ENCODE measurements at regions not wholly inside any gene's neighbourhood (a gene's known extent, or its start where the extent isn't known, plus 50 kb on each side); places are given as distances from the start of the nearest gene placed in this dataset.

DNA sequence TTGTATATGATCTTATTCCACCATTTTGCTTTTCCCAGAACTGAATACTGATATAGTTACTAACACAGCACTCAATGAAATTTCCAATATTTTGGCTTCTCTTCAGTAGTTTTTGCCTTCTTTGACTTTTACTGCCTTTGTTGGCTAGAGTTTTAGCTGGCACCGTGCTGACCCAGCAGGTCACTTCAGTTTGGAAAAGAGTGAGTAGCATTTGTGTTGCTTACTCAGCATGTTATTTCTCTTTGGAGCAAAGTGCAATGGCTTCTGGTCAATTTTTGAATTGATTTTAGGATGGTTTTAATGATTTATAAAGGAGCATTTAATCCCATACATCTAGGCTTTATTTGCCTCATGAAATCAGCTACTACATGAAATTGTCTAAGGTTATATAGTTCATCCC is 119.2 kb downstream of the ETNK1 start:
- TF ChIP-seq EZH2phosphoT487 (IDR thresholded peaks at IDR 0.05; ENCODE audit: borderline replicate concordance, low read depth, low read length) (no peak), CTCF (conservative IDR thresholded peaks at IDR 0.05; ENCODE audit: low read length) (no peak)
- no peak for DNase-seq (ENCODE audit: low spot score)
- CTCF ChIA-PET (ENCODE audit: unreplicated experiment): no interaction called here
- POLR2A ChIA-PET: no interaction called here
- no peak overlapping the region for H3K4me2 ChIP-seq (ENCODE audit: low read length)
- H3K9me3 ChIP-seq (ENCODE audit: low read length): no peaks in the 10 kb centered on the region
- no peaks in the 10 kb centered on the region for H3K79me2 ChIP-seq (ENCODE audit: insufficient read depth, low read depth, low read length)
- H3K4me1 ChIP-seq (ENCODE audit: insufficient read depth, low read length, poor library complexity, severe bottlenecking): no peaks in the 10 kb centered on the region
- H3K36me3 ChIP-seq (ENCODE audit: insufficient read depth, low read length): no peaks in the 10 kb centered on the region
- no peaks in the 10 kb centered on the region for H3K9me2 ChIP-seq (ENCODE audit: insufficient read depth, low read length)
- H4K20me1 ChIP-seq (ENCODE audit: insufficient read depth, low read length): no peaks in the 10 kb centered on the region
- no peak overlapping the region for H3K4me3 ChIP-seq (ENCODE audit: low read depth, low read length, poor library complexity, severe bottlenecking)
- no TSS peak for BruUV-seq (replicated peaks)
- intact Hi-C loops (cut with micrococcal nuclease; ENCODE audit: unreplicated experiment): no loop called here
- no peak overlapping the region for H2AFZ ChIP-seq (ENCODE audit: low read length)
- no peak overlapping the region for H3K27ac ChIP-seq (ENCODE audit: low read depth, low read length, poor library complexity, severe bottlenecking)

DNA sequence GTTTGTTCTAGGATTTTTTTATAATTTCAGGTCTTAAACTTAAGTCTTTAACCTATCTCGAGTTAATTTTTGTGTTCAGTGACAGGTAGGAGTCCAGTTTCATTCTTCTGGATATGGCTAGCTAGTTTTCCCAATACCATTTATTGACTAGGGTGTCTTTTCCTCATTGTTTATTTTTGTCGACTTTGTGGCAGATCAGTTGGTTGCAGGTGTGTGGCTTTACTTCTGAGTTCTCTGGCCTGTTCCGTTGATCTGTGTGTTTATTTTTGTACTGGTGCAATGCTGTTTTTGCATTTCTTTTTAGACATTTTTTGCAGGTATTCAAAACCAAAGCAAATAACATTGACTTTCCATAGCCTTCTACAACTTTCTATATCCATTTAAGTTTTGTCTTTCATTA is 121.7 kb downstream of the ETNK1 start:
- Histone ChIP-seq H3K79me2 (ENCODE audit: insufficient read depth, low read depth, low read length) (no peaks in the 10 kb centered on the region), H3K4me1 (ENCODE audit: insufficient read depth, low read length, poor library complexity, severe bottlenecking) (no peaks in the 10 kb centered on the region), H3K4me3 (ENCODE audit: low read depth, low read length, poor library complexity, severe bottlenecking) (no peak overlapping the region), H3K36me3 (ENCODE audit: insufficient read depth, low read length) (no peaks in the 10 kb centered on the region), H3K9me3 (ENCODE audit: low read length) (no peaks in the 10 kb centered on the region), H3K9me2 (ENCODE audit: insufficient read depth, low read length) (no peaks in the 10 kb centered on the region), H4K20me1 (ENCODE audit: insufficient read depth, low read length) (no peaks in the 10 kb centered on the region), H3K27ac (ENCODE audit: low read depth, low read length, poor library complexity, severe bottlenecking) (no peak overlapping the region), H3K4me2 (ENCODE audit: low read length) (no peak overlapping the region), H2AFZ (ENCODE audit: low read length) (no peak overlapping the region)
- ChIA-PET POLR2A (interaction anchor here (0.7 kb wide), 1 partner anchor 218 kb away, joined by 3 read pairs; no protein-coding TSS in a partner anchor), CTCF (ENCODE audit: unreplicated experiment) (no interaction called here)
- no TSS peak for BruUV-seq (replicated peaks)
- DNase-seq (ENCODE audit: low spot score): no peak
- intact Hi-C loops (cut with micrococcal nuclease; ENCODE audit: unreplicated experiment): no loop called here
- no peak for TF ChIP-seq CTCF (conservative IDR thresholded peaks at IDR 0.05; ENCODE audit: low read length)
- no peak for TF ChIP-seq EZH2phosphoT487 (IDR thresholded peaks at IDR 0.05; ENCODE audit: borderline replicate concordance, low read depth, low read length)

- BruUV-seq (replicated peaks): no TSS peak
- POLR2A ChIA-PET: no interaction called here
These were observed 130.7 kb downstream of the ETNK1 start for GRCh38 chr12:22755629-22756028.

More at GRCh38 chr12:22755629-22756028, 130.7 kb downstream of the ETNK1 start:
- Histone ChIP-seq H3K4me1 (ENCODE audit: insufficient read depth, low read length, poor library complexity, severe bottlenecking) (no peaks in the 10 kb centered on the region), H2AFZ (ENCODE audit: low read length) (no peak overlapping the region), H3K79me2 (ENCODE audit: insufficient read depth, low read depth, low read length) (no peaks in the 10 kb centered on the region), H4K20me1 (ENCODE audit: insufficient read depth, low read length) (no peaks in the 10 kb centered on the region), H3K4me3 (ENCODE audit: low read depth, low read length, poor library complexity, severe bottlenecking) (no peak overlapping the region), H3K27ac (ENCODE audit: low read depth, low read length, poor library complexity, severe bottlenecking) (no peak overlapping the region), H3K4me2 (ENCODE audit: low read length) (no peak overlapping the region), H3K9me2 (ENCODE audit: insufficient read depth, low read length) (no peaks in the 10 kb centered on the region), H3K9me3 (ENCODE audit: low read length) (no peaks in the 10 kb centered on the region), H3K36me3 (ENCODE audit: insufficient read depth, low read length) (no peaks in the 10 kb centered on the region)
- TF ChIP-seq EZH2phosphoT487 (IDR thresholded peaks at IDR 0.05; ENCODE audit: borderline replicate concordance, low read depth, low read length) (no peak), CTCF (conservative IDR thresholded peaks at IDR 0.05; ENCODE audit: low read length) (no peak)
- CTCF ChIA-PET (ENCODE audit: unreplicated experiment): no interaction called here
- intact Hi-C loops (cut with micrococcal nuclease; ENCODE audit: unreplicated experiment): no loop called here
- no peak for DNase-seq (ENCODE audit: low spot score)
